ENCODE measurements at regions not wholly inside any gene's neighbourhood (a gene's known extent, or its start where the extent isn't known, plus 50 kb on each side); places are given as distances from the start of the nearest gene placed in this dataset.

GRCh38 chr13:27006519-27007161 is 165.0 kb downstream of the USP12 start:
- TF ChIP-seq LEF1 (IDR thresholded peaks at IDR 0.05; ENCODE audit: borderline replicate concordance), result no peak
- no peak for TF ChIP-seq FOXM1 (IDR thresholded peaks at IDR 0.05; ENCODE audit: borderline replicate concordance)
- TF ChIP-seq FOXK2 (IDR thresholded peaks at IDR 0.05), result no peak
- TF ChIP-seq BHLHE40 (IDR thresholded peaks at IDR 0.05; ENCODE audit: borderline replicate concordance), result no peak
- no peak for TF ChIP-seq HDGF (IDR thresholded peaks at IDR 0.05; ENCODE audit: borderline replicate concordance)
- TF ChIP-seq TARDBP (IDR thresholded peaks at IDR 0.05), result no peak
- TF ChIP-seq L3MBTL2 (conservative IDR thresholded peaks at IDR 0.05), result 0 out of 2 replicates have a peak, but pooled peaks have one; percentile 25
- peak; percentile 39 for DNase-seq (ENCODE audit: extremely low spot score)
- CTCF ChIA-PET, result no interaction called here
- POLR2A ChIA-PET, result interaction anchor here (0.6 kb wide), 2 partner anchors 16 to 122 kb away, joined by 3 to 4 read pairs; no protein-coding TSS in a partner anchor

- DNase-seq (ENCODE audit: extremely low spot score), result no peak
- POLR2A ChIA-PET, result interaction anchor here (0.6 kb wide), 2 partner anchors 16 to 122 kb away, joined by 3 to 4 read pairs; no protein-coding TSS in a partner anchor
- CTCF ChIA-PET, result no interaction called here
- TF ChIP-seq, protein P1, sequence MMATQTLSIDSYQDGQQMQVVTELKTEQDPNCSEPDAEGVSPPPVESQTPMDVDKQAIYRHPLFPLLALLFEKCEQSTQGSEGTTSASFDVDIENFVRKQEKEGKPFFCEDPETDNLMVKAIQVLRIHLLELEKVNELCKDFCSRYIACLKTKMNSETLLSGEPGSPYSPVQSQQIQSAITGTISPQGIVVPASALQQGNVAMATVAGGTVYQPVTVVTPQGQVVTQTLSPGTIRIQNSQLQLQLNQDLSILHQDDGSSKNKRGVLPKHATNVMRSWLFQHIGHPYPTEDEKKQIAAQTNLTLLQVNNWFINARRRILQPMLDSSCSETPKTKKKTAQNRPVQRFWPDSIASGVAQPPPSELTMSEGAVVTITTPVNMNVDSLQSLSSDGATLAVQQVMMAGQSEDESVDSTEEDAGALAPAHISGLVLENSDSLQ (IDR thresholded peaks at IDR 0.05), result no peak
- TF ChIP-seq SUZ12 (IDR thresholded peaks at IDR 0.05) (no peak), BHLHE40 (IDR thresholded peaks at IDR 0.05; ENCODE audit: borderline replicate concordance) (no peak), LEF1 (IDR thresholded peaks at IDR 0.05; ENCODE audit: borderline replicate concordance) (no peak), FOXK2 (IDR thresholded peaks at IDR 0.05) (no peak), HDGF (IDR thresholded peaks at IDR 0.05; ENCODE audit: borderline replicate concordance) (no peak)
Measured at GRCh38 chr13:27005976-27006518, 165.6 kb downstream of the USP12 start.

- ChIA-PET CTCF (no interaction called here), POLR2A (no interaction called here)
- no peak for DNase-seq (ENCODE audit: extremely low spot score)
- TF ChIP-seq SP1 (IDR thresholded peaks at IDR 0.05), result no peak
- TF ChIP-seq SUZ12 (IDR thresholded peaks at IDR 0.05), result no peak
- TF ChIP-seq FOXA1 (IDR thresholded peaks at IDR 0.05), result no peak
- TF ChIP-seq, protein P1 (IDR thresholded peaks at IDR 0.05), result no peak
- TF ChIP-seq TARDBP (IDR thresholded peaks at IDR 0.05), result no peak
- no peak for TF ChIP-seq BHLHE40 (IDR thresholded peaks at IDR 0.05; ENCODE audit: borderline replicate concordance)
- no peak for TF ChIP-seq FOXM1 (IDR thresholded peaks at IDR 0.05; ENCODE audit: borderline replicate concordance)
- TF ChIP-seq HDGF (IDR thresholded peaks at IDR 0.05; ENCODE audit: borderline replicate concordance), result no peak
- TF ChIP-seq ZNF384 (IDR thresholded peaks at IDR 0.05), result no peak
- TF ChIP-seq CTBP1 (IDR thresholded peaks at IDR 0.05; ENCODE audit: borderline replicate concordance), result no peak
- TF ChIP-seq NFRKB (IDR thresholded peaks at IDR 0.05), result no peak
- TF ChIP-seq LEF1 (IDR thresholded peaks at IDR 0.05; ENCODE audit: borderline replicate concordance), result no peak
- no peak for TF ChIP-seq ARNT (IDR thresholded peaks at IDR 0.05)
- TF ChIP-seq FOXK2 (IDR thresholded peaks at IDR 0.05), result no peak
- no peak for TF ChIP-seq ELF4 (IDR thresholded peaks at IDR 0.05)
- no peak for TF ChIP-seq L3MBTL2 (conservative IDR thresholded peaks at IDR 0.05)
Measured at GRCh38 chr13:27005556-27005955, 166.1 kb downstream of the USP12 start.

- CTCF ChIA-PET, result no interaction called here
- TF ChIP-seq FOXK2 (IDR thresholded peaks at IDR 0.05) (no peak), ELF4 (IDR thresholded peaks at IDR 0.05) (no peak), BHLHE40 (IDR thresholded peaks at IDR 0.05; ENCODE audit: borderline replicate concordance) (no peak), CTBP1 (IDR thresholded peaks at IDR 0.05; ENCODE audit: borderline replicate concordance) (no peak), TARDBP (IDR thresholded peaks at IDR 0.05) (no peak), HDGF (IDR thresholded peaks at IDR 0.05; ENCODE audit: borderline replicate concordance) (no peak), ZNF384 (IDR thresholded peaks at IDR 0.05) (no peak), SP1 (IDR thresholded peaks at IDR 0.05) (no peak), L3MBTL2 (conservative IDR thresholded peaks at IDR 0.05) (no peak), FOXM1 (IDR thresholded peaks at IDR 0.05; ENCODE audit: borderline replicate concordance) (no peak), SUZ12 (IDR thresholded peaks at IDR 0.05) (no peak), FOXA1 (IDR thresholded peaks at IDR 0.05) (no peak), NFRKB (IDR thresholded peaks at IDR 0.05) (no peak), ARNT (IDR thresholded peaks at IDR 0.05) (no peak), LEF1 (IDR thresholded peaks at IDR 0.05; ENCODE audit: borderline replicate concordance) (no peak)
- TF ChIP-seq, protein P1 (IDR thresholded peaks at IDR 0.05), result no peak
- DNase-seq (ENCODE audit: extremely low spot score), result no peak
- POLR2A ChIA-PET, result interaction anchor here (0.6 kb wide), 1 partner anchor 18 kb away, joined by 3 read pairs; no protein-coding TSS in a partner anchor
Measured at GRCh38 chr13:27004866-27005265, 166.7 kb downstream of the USP12 start.

GRCh38 chr13:27004326-27004725 is 167.3 kb downstream of the USP12 start:
- no peak for DNase-seq (ENCODE audit: extremely low spot score)
- CTCF ChIA-PET, result no interaction called here
- POLR2A ChIA-PET, result interaction anchor here (0.6 kb wide), 1 partner anchor 19 kb away, joined by 3 read pairs; no protein-coding TSS in a partner anchor
- no peak for TF ChIP-seq L3MBTL2 (conservative IDR thresholded peaks at IDR 0.05)
- TF ChIP-seq NFRKB (IDR thresholded peaks at IDR 0.05), result no peak
- no peak for TF ChIP-seq HDGF (IDR thresholded peaks at IDR 0.05; ENCODE audit: borderline replicate concordance)
- TF ChIP-seq TARDBP (IDR thresholded peaks at IDR 0.05), result no peak
- no peak for TF ChIP-seq SP1 (IDR thresholded peaks at IDR 0.05)
- TF ChIP-seq CTBP1 (IDR thresholded peaks at IDR 0.05; ENCODE audit: borderline replicate concordance), result no peak

- POLR2A ChIA-PET, result no interaction called here
- CTCF ChIA-PET, result interaction anchor here (0.6 kb wide), 1 partner anchor 18 kb away, joined by 3 read pairs; no protein-coding TSS in a partner anchor
- no peak for DNase-seq (ENCODE audit: extremely low spot score)
- TF ChIP-seq ELF4 (IDR thresholded peaks at IDR 0.05), result no peak
Measured at GRCh38 chr13:27001705-27002104, 169.9 kb downstream of the USP12 start.
